ENCODE measurements at regions not wholly inside any gene's neighbourhood (a gene's known extent, or its start where the extent isn't known, plus 50 kb on each side); places are given as distances from the start of the nearest gene placed in this dataset.

GRCh38 chr13:103436057-103436654, 369.9 kb upstream of the SLC10A2 start:
- TF ChIP-seq, protein P1, sequence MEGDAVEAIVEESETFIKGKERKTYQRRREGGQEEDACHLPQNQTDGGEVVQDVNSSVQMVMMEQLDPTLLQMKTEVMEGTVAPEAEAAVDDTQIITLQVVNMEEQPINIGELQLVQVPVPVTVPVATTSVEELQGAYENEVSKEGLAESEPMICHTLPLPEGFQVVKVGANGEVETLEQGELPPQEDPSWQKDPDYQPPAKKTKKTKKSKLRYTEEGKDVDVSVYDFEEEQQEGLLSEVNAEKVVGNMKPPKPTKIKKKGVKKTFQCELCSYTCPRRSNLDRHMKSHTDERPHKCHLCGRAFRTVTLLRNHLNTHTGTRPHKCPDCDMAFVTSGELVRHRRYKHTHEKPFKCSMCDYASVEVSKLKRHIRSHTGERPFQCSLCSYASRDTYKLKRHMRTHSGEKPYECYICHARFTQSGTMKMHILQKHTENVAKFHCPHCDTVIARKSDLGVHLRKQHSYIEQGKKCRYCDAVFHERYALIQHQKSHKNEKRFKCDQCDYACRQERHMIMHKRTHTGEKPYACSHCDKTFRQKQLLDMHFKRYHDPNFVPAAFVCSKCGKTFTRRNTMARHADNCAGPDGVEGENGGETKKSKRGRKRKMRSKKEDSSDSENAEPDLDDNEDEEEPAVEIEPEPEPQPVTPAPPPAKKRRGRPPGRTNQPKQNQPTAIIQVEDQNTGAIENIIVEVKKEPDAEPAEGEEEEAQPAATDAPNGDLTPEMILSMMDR (IDR thresholded peaks at IDR 0.05; ENCODE audit: low read depth, low read length, poor library complexity, severe bottlenecking) = no peak
- no peak for TF ChIP-seq EZH2phosphoT487 (IDR thresholded peaks at IDR 0.05; ENCODE audit: borderline replicate concordance, low read length)
